H1 (cell line): ENCODE measurements at regions not wholly inside any gene's neighbourhood (a gene's known extent, or its start where the extent isn't known, plus 50 kb on each side); places are given as distances from the start of the nearest gene placed in this dataset.

Experiments
- CTCF ChIA-PET: fragments of 300-600 bp; sonication (Branson Sonifier 250); formaldehyde crosslinking; loops from one replicate; lab custom pipeline; 2021; ENCODE audit not compliant: partially characterized antibody; lab: Charles Lee
- POLR2A ChIA-PET: fragments of 300-600 bp; sonication (Branson Sonifier 250); formaldehyde crosslinking; loops from one replicate; lab custom pipeline; 2021; ENCODE audit warnings: inconsistent platforms; ENCODE audit not compliant: partially characterized antibody; lab: Charles Lee
- DNase-seq, 2 experiments: peaks; one replicate each; pipeline versions ENCODE4 v3.0.0 to v3.0.0-alpha.2; 2010 to 2022; ENCODE audit warnings: low spot score in 2 of 2, low read depth in 1 of 2, mixed read lengths in 1 of 2
- FAIRE-seq: peaks from 2 replicates; lab custom pipeline; 2011; peaks lifted over from hg19 to GRCh38; lab: Jason Lieb, UNC
- H2AFZ ChIP-seq: 2 replicates; pipeline ENCODE4 v1.8.1; 2012; ENCODE audit warnings: low read length, inconsistent platforms
- H2AK5ac ChIP-seq: 2 replicates; pipeline ENCODE4 v1.6.1; 2013; ENCODE audit warnings: low read depth, low read length
- H2BK120ac ChIP-seq: replicated peaks from 2 replicates; pipeline ENCODE3; 2013; ENCODE audit warnings: low read depth, low read length, inconsistent platforms
- H2BK12ac ChIP-seq: 2 replicates; pipeline ENCODE4 v1.6.1; 2013; ENCODE audit warnings: low read depth, low read length
- H2BK15ac ChIP-seq: 2 replicates; pipeline ENCODE4 v1.6.1; 2013; ENCODE audit warnings: low read length
- H2BK20ac ChIP-seq: 2 replicates; pipeline ENCODE4 v1.6.1; 2013; ENCODE audit warnings: low read length
- H2BK5ac ChIP-seq: 2 replicates; pipeline ENCODE4 v1.6.1; 2013; ENCODE audit warnings: low read depth, low read length
- H3K14ac ChIP-seq: 2 replicates; pipeline ENCODE4 v1.6.1; 2013; ENCODE audit warnings: inconsistent platforms; ENCODE audit not compliant: insufficient read length
- H3K18ac ChIP-seq: 2 replicates; pipeline ENCODE4 v1.6.1; 2013; ENCODE audit warnings: low read length; ENCODE audit errors: extremely low read depth
- H3K23ac ChIP-seq: 2 replicates; pipeline ENCODE4 v1.6.1; 2013; ENCODE audit warnings: inconsistent platforms; ENCODE audit not compliant: insufficient read length
- H3K23me2 ChIP-seq: 2 replicates; pipeline ENCODE4 v1.6.1; 2013; ENCODE audit warnings: low read depth, low read length
- H3K27ac ChIP-seq: 2 replicates; pipeline ENCODE4 v1.6.1; 2011; ENCODE audit warnings: low read depth, low read length, inconsistent platforms
- H3K27me3 ChIP-seq, 4 experiments: replicated peaks in 1 of 4; 1 replicate in 1 of 4; 2 replicates in 3 of 4; pipeline versions ENCODE4 v1.6.1 to v1.8.1; 2011 to 2013; ENCODE audit warnings: low read length in 3 of 4, mild to moderate bottlenecking in 3 of 4, inconsistent platforms in 2 of 4, mixed read lengths in 2 of 4, moderate library complexity in 1 of 4; ENCODE audit not compliant: control insufficient read depth in 3 of 4, insufficient read depth in 3 of 4; ENCODE audit errors: extremely low read depth in 1 of 4
- H3K36me3 ChIP-seq, 4 experiments: 2 replicates each; pipeline versions ENCODE4 v1.6.1 to v1.8.1; 2011 to 2013; ENCODE audit warnings: mild to moderate bottlenecking in 4 of 4, low read length in 3 of 4, moderate library complexity in 2 of 4, control low read depth in 1 of 4, inconsistent platforms in 1 of 4; ENCODE audit not compliant: insufficient read depth in 4 of 4, control insufficient read depth in 2 of 4
- H3K4ac ChIP-seq: replicated peaks from 2 replicates; pipeline ENCODE3; 2013; ENCODE audit warnings: low read length, low read depth, mixed read lengths, inconsistent platforms; ENCODE audit not compliant: insufficient read length
- H3K4me1 ChIP-seq, 4 experiments: replicated peaks in 1 of 4; 1 replicate in 1 of 4; 2 replicates in 3 of 4; pipeline versions ENCODE4 v1.6.1 to v1.8.1; 2011 to 2013; ENCODE audit warnings: low read length in 3 of 4, inconsistent platforms in 2 of 4, mixed read lengths in 1 of 4; ENCODE audit not compliant: insufficient read depth in 4 of 4, control insufficient read depth in 3 of 4
- H3K4me2 ChIP-seq, 2 experiments: 2 replicates each; pipeline versions ENCODE4 v1.6.1 to v1.8.1; 2011 to 2013; ENCODE audit warnings: low read depth in 2 of 2, low read length in 2 of 2, control low read depth in 1 of 2, inconsistent platforms in 1 of 2, mild to moderate bottlenecking in 1 of 2; ENCODE audit not compliant: insufficient read depth in 1 of 2
- H3K4me3 ChIP-seq, 4 experiments: fragments of 200-600, 300-600 bp in 1 of 4; sonication (generic), shearing (Covaris generic), sonication (Bioruptor Twin) in 1 of 4; 2 replicates each; pipeline versions ENCODE4 v1.5.1 to v1.8.1; 2011 to 2016; ENCODE audit warnings: low read length in 4 of 4, low read depth in 3 of 4, control low read depth in 2 of 4, inconsistent platforms in 2 of 4, mild to moderate bottlenecking in 2 of 4, mixed read lengths in 1 of 4, moderate library complexity in 1 of 4; ENCODE audit not compliant: insufficient read depth in 2 of 4; ENCODE audit errors: extremely low read depth in 1 of 4
- H3K56ac ChIP-seq: replicated peaks from 2 replicates; pipeline ENCODE3; 2013; ENCODE audit warnings: low read depth, mild to moderate bottlenecking, mixed read lengths, low read length, inconsistent platforms; ENCODE audit not compliant: insufficient read length
- H3K79me1 ChIP-seq: 2 replicates; pipeline ENCODE4 v1.6.1; 2013; ENCODE audit warnings: low read depth, low read length, control low read depth
- H3K79me2 ChIP-seq, 2 experiments: 2 replicates each; pipeline versions ENCODE4 v1.6.1 to v1.8.1; 2012 to 2013; ENCODE audit warnings: low read length in 2 of 2, mild to moderate bottlenecking in 2 of 2, inconsistent platforms in 1 of 2; ENCODE audit not compliant: insufficient read depth in 2 of 2, control insufficient read depth in 1 of 2
- H3K9ac ChIP-seq, 4 experiments: replicated peaks in 1 of 4; 1 replicate in 1 of 4; 2 replicates in 3 of 4; pipeline versions ENCODE4 v1.6.1 to v1.8.1; 2011 to 2013; ENCODE audit warnings: low read depth in 3 of 4, low read length in 3 of 4, control low read depth in 2 of 4, mild to moderate bottlenecking in 2 of 4, moderate library complexity in 2 of 4, inconsistent platforms in 1 of 4; ENCODE audit errors: extremely low read depth in 1 of 4
- H3K9me3 ChIP-seq, 2 experiments: 2 replicates each; pipeline versions ENCODE4 v1.6.1 to v1.8.1; 2012 to 2013; ENCODE audit warnings: mild to moderate bottlenecking in 2 of 2, moderate library complexity in 2 of 2, control low read depth in 1 of 2, inconsistent platforms in 1 of 2, low read depth in 1 of 2, low read length in 1 of 2, mixed read lengths in 1 of 2; ENCODE audit not compliant: insufficient read depth in 2 of 2
- H4K20me1 ChIP-seq, 2 experiments: replicated peaks in 1 of 2; 2 replicates each; pipeline versions ENCODE3 to v1.8.1; 2011 to 2013; ENCODE audit warnings: inconsistent platforms in 2 of 2, low read length in 2 of 2, mild to moderate bottlenecking in 1 of 2; ENCODE audit not compliant: insufficient read depth in 2 of 2, control insufficient read depth in 1 of 2
- H4K5ac ChIP-seq: 2 replicates; pipeline ENCODE4 v1.6.1; 2013; ENCODE audit warnings: low read length, low read depth, mixed read lengths, inconsistent platforms; ENCODE audit not compliant: insufficient read length
- H4K8ac ChIP-seq: 2 replicates; pipeline ENCODE4 v1.8.0; 2013; ENCODE audit warnings: mild to moderate bottlenecking, moderate library complexity, low read length, inconsistent platforms; ENCODE audit not compliant: insufficient read depth; ENCODE audit errors: extremely low read depth
- H4K91ac ChIP-seq: replicated peaks from 2 replicates; pipeline ENCODE3; 2013; ENCODE audit warnings: low read length, mixed read lengths, inconsistent platforms; ENCODE audit not compliant: insufficient read length
- CBX8 ChIP-seq: fragments of 300-800, 300-1000 bp; sonication (generic); IDR thresholded peaks from 2 replicates; pipeline ENCODE4 v1.7.1; 2016; ENCODE audit warnings: low read depth, low read length, borderline replicate concordance
- CHD2 ChIP-seq: IDR thresholded peaks from 2 replicates; pipeline ENCODE4 v1.6.1; 2012; ENCODE audit warnings: low read length, improper control_type of control experiment
- CREB1 ChIP-seq: IDR thresholded peaks from 2 replicates; pipeline ENCODE4 v1.6.1; 2012; ENCODE audit warnings: inconsistent platforms
- E2F6 ChIP-seq: IDR thresholded peaks from 2 replicates; pipeline ENCODE4 v1.6.1; 2012; ENCODE audit warnings: inconsistent platforms
- EGR1 ChIP-seq: IDR thresholded peaks from 2 replicates; pipeline ENCODE4 v1.6.1; 2011; ENCODE audit warnings: low read depth, low read length, borderline replicate concordance
- JUND ChIP-seq: IDR thresholded peaks from 2 replicates; pipeline ENCODE4 v1.6.1; 2011; ENCODE audit warnings: mild to moderate bottlenecking, improper control_type of control experiment, low read length
- MAFK ChIP-seq: IDR thresholded peaks from 2 replicates; pipeline ENCODE4 v1.6.1; 2012; ENCODE audit warnings: low read depth, mild to moderate bottlenecking, improper control_type of control experiment, low read length
- SIN3A ChIP-seq, 2 experiments: IDR thresholded peaks in 1 of 2; conservative IDR thresholded peaks in 1 of 2; 2 replicates each; pipeline ENCODE4 v1.6.1; 2011 to 2012; ENCODE audit warnings: low read length in 2 of 2, improper control_type of control experiment in 1 of 2, low read depth in 1 of 2, mild to moderate bottlenecking in 1 of 2
- WGBS, 2 experiments: shearing (Covaris generic) in 1 of 2; methylation state at CpG; one replicate each; pipeline versions ENCODE4 v1.1.6 to v1.1.7; 2013 to 2015; ENCODE audit warnings: low lambda C conversion rate in 2 of 2, mixed read lengths in 2 of 2, inconsistent platforms in 1 of 2, low coverage in 1 of 2, missing lambda C conversion rate in 1 of 2; ENCODE audit not compliant: insufficient replicate concordance in 2 of 2, insufficient coverage in 1 of 2, insufficient read length in 1 of 2; ENCODE audit errors: extremely low coverage in 1 of 2, missing lambda C conversion rate in 1 of 2; 5-methylcytosine and 5-hydroxymethylcytosine counted together

- H2BK12ac ChIP-seq = no peak overlapping the region
- no peak overlapping the region for H3K9ac ChIP-seq
- H3K79me1 ChIP-seq = no peaks in the 10 kb centered on the region
- H3K27ac ChIP-seq = no peak overlapping the region
- WGBS, 2 experiments = 83% methylated on average over 2 of the region's 2 CpGs; no CpG with 5 or more reads in 1 of the 2 experiments
- H3K23ac ChIP-seq = no peak overlapping the region
- no peaks in the 10 kb centered on the region for H3K36me3 ChIP-seq
- no peak overlapping the region for H3K56ac ChIP-seq
- H2BK5ac ChIP-seq = no peak overlapping the region
- no peak overlapping the region for H3K14ac ChIP-seq
- H3K23me2 ChIP-seq = no peaks in the 10 kb centered on the region; the same call in 1 of the 2 replicates
- no peak overlapping the region for H3K4ac ChIP-seq
- no peak overlapping the region for H2BK15ac ChIP-seq
- peaks cover 0 to 2% of the 10 kb centered on the region in 2 experiments for H4K20me1 ChIP-seq
- H3K79me2 ChIP-seq = no peaks in the 10 kb centered on the region
- H4K91ac ChIP-seq = no peak overlapping the region
- TF ChIP-seq SIN3A (conservative IDR thresholded peaks at IDR 0.05 in 1 of 2, IDR thresholded peaks at IDR 0.05 in 1 of 2; ENCODE audit: low read depth in 1 of 2, low read length in 2 of 2) = no peak
- no peak for TF ChIP-seq EGR1
- TF ChIP-seq E2F6 = no peak
- TF ChIP-seq JUND = no peak
- no peak for TF ChIP-seq CBX8
- no peak for TF ChIP-seq CHD2
- TF ChIP-seq MAFK = no peak
- TF ChIP-seq CREB1 = no peak
- no peak overlapping the region for H3K18ac ChIP-seq
- no peak overlapping the region for H2AFZ ChIP-seq
- no peak overlapping the region for H2BK20ac ChIP-seq
- H3K9me3 ChIP-seq = no peaks in the 10 kb centered on the region; a peak in 1 of 4 replicates
- H3K27me3 ChIP-seq = no peaks in the 10 kb centered on the region
- ChIA-PET CTCF (interaction anchor here (0.5 to 0.8 kb wide), 3 partner anchors 14 to 268 kb away, joined by 3 to 5 read pairs (median 4); no protein-coding TSS in a partner anchor), POLR2A (no interaction called here)
- H4K5ac ChIP-seq = no peak overlapping the region
- H4K8ac ChIP-seq = no peak overlapping the region
- H3K4me3 ChIP-seq = no peak overlapping the region
- H3K4me2 ChIP-seq = no peak overlapping the region
- no peak overlapping the region for H2AK5ac ChIP-seq
- FAIRE-seq (no peak), DNase-seq (no peak)
- H3K4me1 ChIP-seq = no peaks in the 10 kb centered on the region
- H2BK120ac ChIP-seq = no peak overlapping the region
Measured at GRCh38 chr15:98405013-98405412, 243.3 kb upstream of the IGF1R start.
